ENCODE measurements at regions not wholly inside any gene's neighbourhood (a gene's known extent, or its start where the extent isn't known, plus 50 kb on each side); places are given as distances from the start of the nearest gene placed in this dataset.

DNA sequence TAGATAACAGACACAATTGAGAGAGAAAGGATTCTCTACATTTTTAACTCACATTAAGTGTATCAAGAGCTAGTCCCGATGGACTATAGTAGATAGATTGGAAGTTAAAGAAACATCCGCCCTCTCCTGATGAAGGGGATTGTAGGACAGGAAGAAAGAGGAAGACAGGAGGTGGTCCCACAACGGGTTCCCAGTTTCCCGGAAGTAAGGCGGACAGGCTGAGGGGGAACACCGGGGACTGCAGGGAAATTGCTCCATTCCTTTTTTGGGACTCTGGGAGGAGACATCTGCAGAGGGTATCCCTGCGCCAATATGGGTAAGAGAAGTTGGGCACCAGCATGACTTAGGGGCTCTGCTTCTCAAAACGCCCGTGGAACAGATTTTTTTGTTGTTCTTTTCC is 177.5 kb upstream of the ATF7IP start:
- H3K4me1 ChIP-seq: no peaks in the 10 kb centered on the region
- H3K36me3 ChIP-seq: no peaks in the 10 kb centered on the region
- H3K27me3 ChIP-seq: no peaks in the 10 kb centered on the region
- no peak overlapping the region for H3K27ac ChIP-seq
- H3K4me3 ChIP-seq: no peak overlapping the region
- H3K9me3 ChIP-seq: no peaks in the 10 kb centered on the region
- no peak for DNase-seq
- TF ChIP-seq, protein P1, sequence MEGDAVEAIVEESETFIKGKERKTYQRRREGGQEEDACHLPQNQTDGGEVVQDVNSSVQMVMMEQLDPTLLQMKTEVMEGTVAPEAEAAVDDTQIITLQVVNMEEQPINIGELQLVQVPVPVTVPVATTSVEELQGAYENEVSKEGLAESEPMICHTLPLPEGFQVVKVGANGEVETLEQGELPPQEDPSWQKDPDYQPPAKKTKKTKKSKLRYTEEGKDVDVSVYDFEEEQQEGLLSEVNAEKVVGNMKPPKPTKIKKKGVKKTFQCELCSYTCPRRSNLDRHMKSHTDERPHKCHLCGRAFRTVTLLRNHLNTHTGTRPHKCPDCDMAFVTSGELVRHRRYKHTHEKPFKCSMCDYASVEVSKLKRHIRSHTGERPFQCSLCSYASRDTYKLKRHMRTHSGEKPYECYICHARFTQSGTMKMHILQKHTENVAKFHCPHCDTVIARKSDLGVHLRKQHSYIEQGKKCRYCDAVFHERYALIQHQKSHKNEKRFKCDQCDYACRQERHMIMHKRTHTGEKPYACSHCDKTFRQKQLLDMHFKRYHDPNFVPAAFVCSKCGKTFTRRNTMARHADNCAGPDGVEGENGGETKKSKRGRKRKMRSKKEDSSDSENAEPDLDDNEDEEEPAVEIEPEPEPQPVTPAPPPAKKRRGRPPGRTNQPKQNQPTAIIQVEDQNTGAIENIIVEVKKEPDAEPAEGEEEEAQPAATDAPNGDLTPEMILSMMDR (IDR thresholded peaks at IDR 0.05): no peak
- TF ChIP-seq POLR2A (IDR thresholded peaks at IDR 0.05): no peak

DNA sequence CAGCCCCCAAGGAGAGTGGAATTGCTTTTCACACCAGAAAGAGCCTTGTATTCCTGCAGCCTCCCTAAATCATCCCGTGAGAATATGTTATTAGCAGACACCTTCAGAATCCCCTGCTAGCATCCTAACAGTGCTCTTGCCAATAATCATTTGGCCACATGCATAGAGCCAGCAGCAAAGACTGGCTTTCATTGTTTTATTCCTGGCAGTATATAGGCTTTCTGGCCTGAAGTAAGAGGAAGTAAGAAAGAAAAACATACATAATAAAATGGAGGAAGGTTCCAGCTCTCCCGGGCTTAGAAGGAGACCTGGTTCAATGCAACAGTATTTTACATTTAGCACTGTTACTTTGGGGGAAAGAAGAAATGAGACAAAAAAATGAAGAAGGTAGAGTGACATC is 176.7 kb upstream of the ATF7IP start:
- Histone ChIP-seq H3K27ac (no peak overlapping the region), H3K4me3 (no peak overlapping the region), H3K4me1 (no peaks in the 10 kb centered on the region), H3K9me3 (no peaks in the 10 kb centered on the region), H3K27me3 (no peaks in the 10 kb centered on the region), H3K36me3 (no peaks in the 10 kb centered on the region)
- no peak for DNase-seq
- TF ChIP-seq, protein P1 (IDR thresholded peaks at IDR 0.05): no peak
- no peak for TF ChIP-seq POLR2A (IDR thresholded peaks at IDR 0.05)

DNA sequence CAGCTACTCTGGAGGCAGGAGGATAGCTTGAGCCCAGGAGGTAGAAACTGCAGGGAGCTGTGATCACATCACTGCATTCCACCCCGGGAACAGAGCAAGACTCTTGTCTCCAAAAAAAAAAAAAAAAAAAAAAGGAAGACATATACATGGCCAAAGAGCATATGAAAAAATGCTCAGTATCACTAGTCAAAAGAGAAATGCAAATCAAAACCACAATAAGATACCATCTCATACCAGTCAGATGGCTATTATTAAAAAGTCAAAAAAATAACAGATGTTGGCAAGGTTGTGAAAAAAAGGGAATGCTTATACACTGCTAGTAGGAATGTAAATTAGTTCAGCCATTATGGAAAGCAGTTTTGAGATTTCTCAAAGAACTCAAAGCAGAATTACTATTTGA is 174.8 kb upstream of the ATF7IP start:
- no peaks in the 10 kb centered on the region for H3K4me1 ChIP-seq
- H3K4me3 ChIP-seq: no peak overlapping the region
- no peaks in the 10 kb centered on the region for H3K27me3 ChIP-seq
- H3K27ac ChIP-seq: no peak overlapping the region
- TF ChIP-seq POLR2A (IDR thresholded peaks at IDR 0.05): no peak
- TF ChIP-seq, protein P1 (IDR thresholded peaks at IDR 0.05): no peak
- H3K36me3 ChIP-seq: no peaks in the 10 kb centered on the region
- H3K9me3 ChIP-seq: no peaks in the 10 kb centered on the region
- no peak for DNase-seq

DNA sequence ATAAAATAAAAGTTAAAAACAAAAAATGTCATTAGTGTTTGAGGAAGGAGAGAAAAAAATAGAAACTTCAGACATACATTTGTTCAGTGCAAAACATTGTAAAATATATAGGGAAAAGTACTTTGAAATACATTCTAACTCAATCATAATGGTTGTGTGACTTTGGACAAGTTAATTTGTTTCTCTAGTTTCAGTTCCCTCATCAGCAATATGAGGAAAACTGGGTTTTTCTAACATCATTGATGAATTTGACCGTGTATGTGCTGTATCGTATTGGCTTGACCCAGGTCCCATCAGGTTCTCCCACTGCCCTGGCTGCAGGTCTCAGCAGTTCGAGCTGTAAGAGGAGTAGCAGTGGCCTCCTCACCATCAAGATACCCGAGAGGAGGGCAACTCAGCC is 173.9 kb upstream of the ATF7IP start:
- DNase-seq: no peak
- Histone ChIP-seq H3K27ac (no peak overlapping the region), H3K36me3 (no peaks in the 10 kb centered on the region), H3K27me3 (no peaks in the 10 kb centered on the region), H3K4me3 (no peak overlapping the region), H3K9me3 (no peaks in the 10 kb centered on the region), H3K4me1 (no peaks in the 10 kb centered on the region)
- TF ChIP-seq POLR2A (IDR thresholded peaks at IDR 0.05): no peak
- TF ChIP-seq, protein P1 (IDR thresholded peaks at IDR 0.05): no peak

DNA sequence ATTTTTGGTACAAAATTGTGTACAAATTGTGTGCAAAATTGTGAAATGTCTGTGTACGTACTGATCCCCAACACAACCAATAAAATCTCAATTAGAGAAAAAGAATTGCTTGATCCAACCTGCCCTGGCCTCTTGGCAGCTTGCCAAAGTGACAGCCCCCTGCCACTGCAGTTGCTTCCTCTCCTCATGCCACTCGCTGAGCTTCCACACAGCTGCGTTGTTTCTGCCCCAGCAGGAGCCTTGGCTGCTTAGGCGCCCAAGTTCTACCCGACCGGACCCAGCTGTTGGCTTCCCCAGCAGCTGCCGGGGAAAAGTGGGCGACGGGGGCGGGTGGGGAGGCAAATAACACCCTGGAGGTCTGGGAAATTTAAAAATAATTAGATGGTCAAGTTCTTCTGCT is 171.8 kb upstream of the ATF7IP start:
- no peak overlapping the region for H3K4me3 ChIP-seq
- no peaks in the 10 kb centered on the region for H3K36me3 ChIP-seq
- no peaks in the 10 kb centered on the region for H3K9me3 ChIP-seq
- TF ChIP-seq, protein P1 (IDR thresholded peaks at IDR 0.05): no peak
- TF ChIP-seq POLR2A (IDR thresholded peaks at IDR 0.05): no peak
- no peak overlapping the region for H3K27ac ChIP-seq
- no peaks in the 10 kb centered on the region for H3K27me3 ChIP-seq
- H3K4me1 ChIP-seq: no peaks in the 10 kb centered on the region
- no peak for DNase-seq

DNA sequence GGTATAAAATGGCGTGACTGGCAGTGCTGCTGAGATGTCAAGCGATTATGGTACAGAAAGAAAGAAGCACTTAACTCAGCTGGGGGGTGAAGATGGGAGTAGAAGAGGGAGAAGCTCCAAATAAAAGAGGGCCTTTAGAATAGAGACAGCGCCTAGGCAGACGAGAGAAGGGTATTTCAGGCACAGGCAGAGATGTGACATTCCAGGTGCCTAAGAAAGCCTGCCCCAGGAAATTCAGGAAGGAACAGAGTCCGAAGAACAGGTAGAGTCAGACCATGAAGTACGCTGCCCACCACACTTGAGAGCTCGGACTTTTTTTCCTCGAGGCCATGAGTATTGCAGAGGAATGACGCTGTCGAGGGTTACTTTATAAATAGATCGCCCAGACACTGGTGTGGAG is 170.9 kb upstream of the ATF7IP start:
- TF ChIP-seq, protein P1 (IDR thresholded peaks at IDR 0.05): no peak
- TF ChIP-seq POLR2A (IDR thresholded peaks at IDR 0.05): no peak
- no peak overlapping the region for H3K27ac ChIP-seq

More for the DNA sequence above, 170.9 kb upstream of the ATF7IP start:
- DNase-seq: no peak
- no peaks in the 10 kb centered on the region for H3K9me3 ChIP-seq
- H3K4me3 ChIP-seq: no peak overlapping the region
- H3K4me1 ChIP-seq: no peaks in the 10 kb centered on the region
- no peaks in the 10 kb centered on the region for H3K27me3 ChIP-seq
- no peaks in the 10 kb centered on the region for H3K36me3 ChIP-seq

Data from Peyer's patch (tissue), 4 donors.